Neutrophil (primary cell): ENCODE measurements at regions not wholly inside any gene's neighbourhood (a gene's known extent, or its start where the extent isn't known, plus 50 kb on each side); places are given as distances from the start of the nearest gene placed in this dataset.

ENCODE experiments used
- H3K27ac ChIP-seq: fragments of 200-600 bp; sonication (generic); 2 replicates; pipeline ENCODE4 v1.5.1; 2016; ENCODE audit warnings: mild to moderate bottlenecking, moderate library complexity
- H3K27me3 ChIP-seq: fragments of 200-600 bp; sonication (generic); 2 replicates; pipeline ENCODE4 v1.6.0; 2016; ENCODE audit warnings: mild to moderate bottlenecking
- H3K36me3 ChIP-seq: fragments of 200-600 bp; sonication (generic); 2 replicates; pipeline ENCODE4 v1.5.1; 2017
- H3K4me1 ChIP-seq, 2 experiments: fragments of 200-600 bp in 1 of 2; sonication (generic) in 1 of 2; 1 replicate in 1 of 2; 2 replicates in 1 of 2; pipeline versions ENCODE4 v1.5.1 to v1.6.1; 2013 to 2016; ENCODE audit warnings: low read depth in 1 of 2, low read length in 1 of 2, mild to moderate bottlenecking in 1 of 2, moderate library complexity in 1 of 2; ENCODE audit not compliant: control insufficient read depth in 1 of 2, insufficient read depth in 1 of 2
- H3K4me3 ChIP-seq, 2 experiments: fragments of 200-600 bp in 1 of 2; sonication (generic) in 1 of 2; 1 replicate in 1 of 2; 2 replicates in 1 of 2; pipeline ENCODE4 v1.5.1; 2013 to 2016; ENCODE audit warnings: low read depth in 1 of 2, low read length in 1 of 2, mild to moderate bottlenecking in 1 of 2, moderate library complexity in 1 of 2
- H3K9me3 ChIP-seq: fragments of 200-600 bp; sonication (generic); 2 replicates; pipeline ENCODE4 v1.5.1; 2016
- TF ChIP-seq, protein P1 (sequence below): fragments of 200-600 bp; sonication (generic); IDR thresholded peaks from 2 replicates; pipeline ENCODE4 v1.5.1; 2016; ENCODE audit warnings: antibody characterized with exemption

DNA sequence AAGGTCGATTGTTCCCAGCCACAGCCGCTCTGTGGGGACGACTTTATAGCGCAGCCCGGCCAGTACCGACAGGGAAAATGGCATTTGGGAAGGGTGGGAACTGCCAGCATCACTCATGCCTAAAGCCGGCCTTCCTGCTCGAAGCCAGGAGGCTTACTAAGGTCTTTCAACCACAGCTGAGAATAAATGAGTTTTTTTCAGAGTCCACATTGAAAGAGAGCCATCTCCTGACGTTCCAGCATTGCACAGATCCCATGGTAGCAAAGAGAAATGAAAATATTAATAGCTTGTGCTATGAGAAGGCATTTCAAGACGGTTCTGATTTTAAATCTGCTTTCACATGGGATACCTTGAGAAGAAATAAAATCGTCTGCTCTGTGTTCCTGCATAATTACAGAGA lies 230.2 kb upstream of the IGF1R start:
- H3K36me3 ChIP-seq = no peaks in the 10 kb centered on the region
- peaks cover 6 to 7% of the 10 kb centered on the region in 2 experiments for H3K4me1 ChIP-seq
- TF ChIP-seq, protein P1, sequence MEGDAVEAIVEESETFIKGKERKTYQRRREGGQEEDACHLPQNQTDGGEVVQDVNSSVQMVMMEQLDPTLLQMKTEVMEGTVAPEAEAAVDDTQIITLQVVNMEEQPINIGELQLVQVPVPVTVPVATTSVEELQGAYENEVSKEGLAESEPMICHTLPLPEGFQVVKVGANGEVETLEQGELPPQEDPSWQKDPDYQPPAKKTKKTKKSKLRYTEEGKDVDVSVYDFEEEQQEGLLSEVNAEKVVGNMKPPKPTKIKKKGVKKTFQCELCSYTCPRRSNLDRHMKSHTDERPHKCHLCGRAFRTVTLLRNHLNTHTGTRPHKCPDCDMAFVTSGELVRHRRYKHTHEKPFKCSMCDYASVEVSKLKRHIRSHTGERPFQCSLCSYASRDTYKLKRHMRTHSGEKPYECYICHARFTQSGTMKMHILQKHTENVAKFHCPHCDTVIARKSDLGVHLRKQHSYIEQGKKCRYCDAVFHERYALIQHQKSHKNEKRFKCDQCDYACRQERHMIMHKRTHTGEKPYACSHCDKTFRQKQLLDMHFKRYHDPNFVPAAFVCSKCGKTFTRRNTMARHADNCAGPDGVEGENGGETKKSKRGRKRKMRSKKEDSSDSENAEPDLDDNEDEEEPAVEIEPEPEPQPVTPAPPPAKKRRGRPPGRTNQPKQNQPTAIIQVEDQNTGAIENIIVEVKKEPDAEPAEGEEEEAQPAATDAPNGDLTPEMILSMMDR = no peak
- peaks cover 66% of the 10 kb centered on the region for H3K27me3 ChIP-seq
- H3K9me3 ChIP-seq = no peaks in the 10 kb centered on the region
- H3K27ac ChIP-seq = no peak overlapping the region
- no peak overlapping the region for H3K4me3 ChIP-seq

DNA sequence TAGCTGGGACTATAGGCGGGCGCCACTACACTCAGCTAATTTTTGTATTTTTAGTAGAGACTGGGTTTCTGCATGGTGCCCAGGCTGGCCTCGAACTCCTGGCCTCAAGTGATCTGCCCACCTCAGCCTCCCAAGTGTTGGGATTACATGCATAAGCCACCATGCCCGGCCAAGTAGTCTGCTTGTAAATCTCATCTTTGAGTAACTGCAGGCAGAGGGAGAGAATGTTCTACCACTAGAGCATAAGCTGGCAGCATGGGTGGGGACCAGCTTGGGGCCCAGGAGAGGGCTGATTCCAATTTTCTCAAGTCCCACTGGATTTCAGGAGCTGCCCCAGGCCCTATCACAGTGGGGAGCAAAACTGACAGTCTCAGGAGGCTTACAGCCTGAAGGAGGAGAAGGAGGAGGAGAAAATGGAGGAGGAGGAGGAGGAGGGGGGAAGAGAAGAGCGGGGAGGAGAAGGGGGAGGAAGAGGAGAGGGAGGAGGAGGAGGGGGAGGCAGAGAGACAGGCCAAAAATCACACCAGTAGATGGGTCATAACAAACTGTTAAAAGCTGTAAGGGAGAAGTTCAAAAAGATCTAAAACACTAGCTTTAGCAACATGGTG lies 229.1 kb upstream of the IGF1R start:
- no peak overlapping the region for H3K27ac ChIP-seq

DNA sequence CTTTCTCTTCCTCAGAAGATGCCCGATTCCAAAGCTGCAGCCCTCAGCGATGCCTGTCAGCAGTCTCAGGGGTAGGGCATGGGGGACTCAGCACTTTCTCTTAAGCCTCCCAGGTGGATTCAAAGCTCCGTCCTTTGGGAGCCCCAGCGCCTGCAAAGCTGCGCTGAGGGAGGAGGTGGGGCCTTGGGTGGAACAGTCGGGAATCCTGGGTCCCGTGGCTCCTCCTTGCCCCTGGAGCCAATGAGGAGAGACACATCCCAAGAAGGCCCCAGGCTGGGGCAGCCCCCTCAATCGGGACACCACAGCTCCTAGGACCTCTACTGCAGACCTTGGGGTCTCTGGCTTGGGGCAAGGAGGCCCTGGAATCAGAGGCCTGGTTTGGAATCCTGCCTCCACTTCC lies 227.5 kb upstream of the IGF1R start:
- H3K4me3 ChIP-seq = no peak overlapping the region
- H3K27ac ChIP-seq = no peak overlapping the region
- TF ChIP-seq, protein P1 = no peak
- H3K27me3 ChIP-seq = peaks cover 91% of the 10 kb centered on the region
- H3K9me3 ChIP-seq = no peaks in the 10 kb centered on the region
- H3K4me1 ChIP-seq = peaks cover 6 to 7% of the 10 kb centered on the region in 2 experiments
- H3K36me3 ChIP-seq = no peaks in the 10 kb centered on the region

More for the DNA sequence above, 229.1 kb upstream of the IGF1R start:
- peaks cover 77% of the 10 kb centered on the region for H3K27me3 ChIP-seq
- H3K9me3 ChIP-seq = no peaks in the 10 kb centered on the region
- no peaks in the 10 kb centered on the region for H3K36me3 ChIP-seq
- H3K4me1 ChIP-seq = peaks cover 6 to 7% of the 10 kb centered on the region in 2 experiments
- H3K4me3 ChIP-seq = no peak overlapping the region
- TF ChIP-seq, protein P1 = no peak

DNA sequence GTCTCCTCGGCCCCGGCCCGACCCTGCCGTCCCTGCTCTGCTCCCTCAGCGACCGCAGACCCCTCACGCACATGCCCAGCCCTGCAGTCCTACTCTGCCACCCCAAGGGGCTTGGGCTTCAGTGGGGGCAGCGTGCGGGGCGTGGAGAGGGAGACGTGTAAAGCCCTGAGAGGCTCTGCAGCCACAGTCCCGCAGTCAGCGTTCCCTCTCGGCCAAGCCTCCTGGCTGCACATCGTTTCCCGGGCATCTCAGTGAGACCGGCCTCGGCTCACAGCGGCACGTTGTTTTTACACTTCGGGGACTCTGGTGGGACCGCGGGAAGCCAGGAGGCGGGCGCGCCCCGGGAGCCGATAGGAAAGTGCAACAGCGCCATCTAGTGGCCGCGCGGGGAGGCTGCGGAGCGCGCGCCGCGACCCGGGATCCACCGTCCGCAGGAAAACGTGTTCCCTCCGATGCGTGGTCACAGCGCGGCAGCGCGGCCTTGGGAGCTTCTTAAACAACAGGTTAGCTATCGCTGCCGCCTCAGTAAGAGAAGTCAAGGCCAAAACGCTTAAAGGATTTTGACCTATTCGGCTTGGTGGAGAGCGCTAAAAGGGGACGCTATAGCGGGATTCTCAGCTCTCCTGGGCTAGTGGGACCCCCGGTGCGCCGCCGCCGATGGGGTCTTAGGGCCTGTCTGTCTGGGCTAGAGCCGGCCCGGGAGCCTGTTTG lies 226.8 kb upstream of the IGF1R start:
- Histone ChIP-seq H3K36me3 (no peaks in the 10 kb centered on the region), H3K9me3 (no peaks in the 10 kb centered on the region), H3K27ac (no peak overlapping the region), H3K4me3 (no peak overlapping the region), H3K27me3 (peaks cover 96% of the 10 kb centered on the region), H3K4me1 (peaks cover 6 to 7% of the 10 kb centered on the region in 2 experiments)
- TF ChIP-seq, protein P1 = peak; percentile 88

DNA sequence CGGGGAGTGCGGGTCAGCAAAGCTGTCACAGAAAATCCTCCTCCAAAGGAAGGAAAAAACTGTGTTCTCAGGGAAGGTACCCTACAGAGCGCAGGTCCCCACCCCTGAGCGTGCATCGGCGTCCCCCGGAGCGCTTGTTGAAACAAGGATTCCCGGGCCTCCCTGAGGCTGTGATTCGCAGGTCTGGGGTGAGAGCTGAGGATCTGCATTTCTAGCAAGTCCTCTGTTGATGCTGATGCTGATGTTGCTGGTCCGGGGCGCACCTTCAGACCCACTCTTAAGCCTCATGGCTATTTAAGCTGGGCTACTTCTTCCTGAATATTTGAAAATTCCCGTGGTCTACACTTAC lies 226.2 kb upstream of the IGF1R start:
- Histone ChIP-seq H3K4me3 (no peak overlapping the region), H3K36me3 (no peaks in the 10 kb centered on the region), H3K9me3 (no peaks in the 10 kb centered on the region), H3K27ac (no peak overlapping the region), H3K4me1 (peaks cover 6 to 7% of the 10 kb centered on the region in 2 experiments), H3K27me3 (peaks cover 96% of the 10 kb centered on the region)
- TF ChIP-seq, protein P1 = no peak
